ENCODE measurements at regions not wholly inside any gene's neighbourhood (a gene's known extent, or its start where the extent isn't known, plus 50 kb on each side); places are given as distances from the start of the nearest gene placed in this dataset.

DNA sequence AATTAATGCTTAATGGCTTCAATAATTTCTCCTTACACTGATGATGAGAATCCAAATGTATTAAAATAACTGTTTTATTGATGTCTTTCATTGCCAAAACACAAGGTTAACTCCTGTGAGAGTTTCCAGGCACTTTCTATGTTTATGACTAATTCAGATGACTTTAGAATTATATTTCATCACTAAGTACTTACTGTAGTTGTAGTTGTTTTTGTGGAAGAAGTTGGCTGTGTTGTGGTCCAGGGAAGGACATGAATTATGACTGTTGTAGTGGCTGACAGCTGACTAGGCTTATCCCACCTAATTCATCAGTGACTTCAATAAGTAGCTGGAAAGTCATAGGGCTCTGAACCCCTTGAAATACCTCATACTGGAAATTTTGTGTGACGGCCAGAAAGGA lies 254.8 kb downstream of the HGF start:
- H3K27me3 ChIP-seq (ENCODE audit: control insufficient read depth, insufficient read depth, low read length), result no peaks in the 10 kb centered on the region
- H3K27ac ChIP-seq (ENCODE audit: low read depth, low read length), result no peak overlapping the region
- DNase-seq (ENCODE audit: low read depth in 4 of 6, low spot score in 6 of 6), result no peak
- H3K4me3 ChIP-seq (ENCODE audit: low read depth, low read length), result no peak overlapping the region
- H3K4me1 ChIP-seq (ENCODE audit: control insufficient read depth, insufficient read depth, low read length), result no peaks in the 10 kb centered on the region
- H3K9me3 ChIP-seq (ENCODE audit: control insufficient read depth, insufficient read depth, low read length), result no peaks in the 10 kb centered on the region
- WGBS (ENCODE audit: insufficient coverage), result no CpG with 5 or more reads among the region's 1 CpG
- no peaks in the 10 kb centered on the region for H3K36me3 ChIP-seq (ENCODE audit: control insufficient read depth, insufficient read depth, low read length)

GRCh38 chr7:81514546-81514945 lies 255.3 kb downstream of the HGF start:
- H3K4me3 ChIP-seq (ENCODE audit: low read depth, low read length), result no peak overlapping the region

DNA sequence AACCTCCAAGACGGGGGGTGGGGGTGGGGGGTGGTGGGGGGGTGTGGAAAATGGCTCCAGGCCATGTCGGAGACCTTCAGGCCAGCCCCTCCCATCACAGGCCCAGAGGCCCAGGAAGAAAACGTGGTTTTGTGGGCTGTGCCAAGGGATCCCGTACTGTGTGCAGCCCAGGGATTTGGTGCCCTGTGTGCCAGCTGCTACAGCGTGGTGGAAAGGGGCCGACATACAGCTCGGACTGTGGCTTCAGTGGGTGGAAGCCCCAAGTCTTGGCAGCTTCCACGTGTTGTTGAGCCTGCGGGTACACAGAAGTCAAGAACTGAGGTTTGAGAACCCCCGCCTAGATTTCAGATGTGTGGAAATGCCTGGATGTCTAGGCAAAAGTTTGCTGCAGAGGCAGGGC lies 259.7 kb downstream of the HGF start:
- Histone ChIP-seq H3K4me3 (ENCODE audit: low read depth, low read length) (no peak overlapping the region), H3K27ac (ENCODE audit: low read depth, low read length) (no peak overlapping the region), H3K9me3 (ENCODE audit: control insufficient read depth, insufficient read depth, low read length) (no peaks in the 10 kb centered on the region), H3K36me3 (ENCODE audit: control insufficient read depth, insufficient read depth, low read length) (no peaks in the 10 kb centered on the region), H3K27me3 (ENCODE audit: control insufficient read depth, insufficient read depth, low read length) (no peaks in the 10 kb centered on the region), H3K4me1 (ENCODE audit: control insufficient read depth, insufficient read depth, low read length) (no peaks in the 10 kb centered on the region)
- 98% methylated on average over 7 of the region's 10 CpGs for WGBS (ENCODE audit: insufficient coverage)
- DNase-seq (ENCODE audit: low read depth in 4 of 6, low spot score in 6 of 6), result no peak

More at GRCh38 chr7:81514546-81514945, 255.3 kb downstream of the HGF start:
- no peaks in the 10 kb centered on the region for H3K4me1 ChIP-seq (ENCODE audit: control insufficient read depth, insufficient read depth, low read length)
- no CpG with 5 or more reads among the region's 3 CpGs for WGBS (ENCODE audit: insufficient coverage)
- no peaks in the 10 kb centered on the region for H3K36me3 ChIP-seq (ENCODE audit: control insufficient read depth, insufficient read depth, low read length)
- no peaks in the 10 kb centered on the region for H3K27me3 ChIP-seq (ENCODE audit: control insufficient read depth, insufficient read depth, low read length)
- no peak for DNase-seq (ENCODE audit: low read depth in 4 of 6, low spot score in 6 of 6)
- no peaks in the 10 kb centered on the region for H3K9me3 ChIP-seq (ENCODE audit: control insufficient read depth, insufficient read depth, low read length)
- no peak overlapping the region for H3K27ac ChIP-seq (ENCODE audit: low read depth, low read length)

DNA sequence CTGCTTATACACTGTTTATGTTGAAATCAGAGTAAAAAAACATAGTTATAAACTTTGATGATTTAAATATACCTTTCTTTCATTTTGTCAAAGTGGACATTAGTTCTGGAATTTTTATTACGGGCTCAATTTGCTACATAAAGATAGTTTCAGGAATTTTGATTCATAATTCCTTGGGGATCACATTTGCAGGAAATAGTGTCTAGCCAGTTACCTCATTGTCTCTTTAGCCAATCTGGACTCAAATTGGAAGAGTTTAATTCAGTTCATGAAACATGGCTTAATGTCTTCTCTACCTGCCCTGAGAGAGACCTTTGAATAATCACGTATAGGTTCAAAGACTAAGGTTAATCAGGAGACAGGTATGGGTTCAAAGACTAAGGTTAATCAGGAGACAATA lies 262.6 kb downstream of the HGF start:
- Histone ChIP-seq H3K27me3 (ENCODE audit: control insufficient read depth, insufficient read depth, low read length) (no peaks in the 10 kb centered on the region), H3K36me3 (ENCODE audit: control insufficient read depth, insufficient read depth, low read length) (no peaks in the 10 kb centered on the region), H3K4me1 (ENCODE audit: control insufficient read depth, insufficient read depth, low read length) (no peaks in the 10 kb centered on the region), H3K9me3 (ENCODE audit: control insufficient read depth, insufficient read depth, low read length) (peaks cover 1% of the 10 kb centered on the region), H3K4me3 (ENCODE audit: low read depth, low read length) (no peak overlapping the region), H3K27ac (ENCODE audit: low read depth, low read length) (no peak overlapping the region)
- no CpG with 5 or more reads among the region's 2 CpGs for WGBS (ENCODE audit: insufficient coverage)
- DNase-seq (ENCODE audit: low read depth in 4 of 6, low spot score in 6 of 6), result no peak

- no peak overlapping the region for H3K27ac ChIP-seq (ENCODE audit: low read depth, low read length)
- no peaks in the 10 kb centered on the region for H3K27me3 ChIP-seq (ENCODE audit: control insufficient read depth, insufficient read depth, low read length)
- no peaks in the 10 kb centered on the region for H3K36me3 ChIP-seq (ENCODE audit: control insufficient read depth, insufficient read depth, low read length)
- DNase-seq (ENCODE audit: low read depth in 4 of 6, low spot score in 6 of 6), result no peak
- WGBS (ENCODE audit: insufficient coverage), result no CpG with 5 or more reads among the region's 1 CpG
- H3K4me3 ChIP-seq (ENCODE audit: low read depth, low read length), result no peak overlapping the region
- H3K9me3 ChIP-seq (ENCODE audit: control insufficient read depth, insufficient read depth, low read length), result peaks cover 1% of the 10 kb centered on the region
- no peaks in the 10 kb centered on the region for H3K4me1 ChIP-seq (ENCODE audit: control insufficient read depth, insufficient read depth, low read length)
Observed at GRCh38 chr7:81506609-81507008, 263.2 kb downstream of the HGF start.

DNA sequence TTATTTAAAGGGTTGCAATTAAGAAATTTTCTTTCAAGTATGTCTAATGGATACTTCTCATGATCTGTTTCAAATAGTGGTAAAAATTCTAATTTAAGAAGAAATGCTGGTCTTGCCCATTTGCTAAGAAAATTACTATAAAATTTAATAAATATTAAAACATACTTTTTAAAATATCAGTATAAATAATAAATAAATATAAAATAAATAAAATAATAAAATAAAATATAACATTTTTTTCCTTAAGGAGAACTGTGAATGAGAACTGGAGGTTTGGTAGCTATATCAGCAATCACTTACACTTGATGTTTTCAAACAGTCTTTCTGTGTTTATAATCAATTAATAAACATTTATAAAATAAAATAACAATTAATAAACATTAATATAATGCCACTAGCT lies 266.1 kb downstream of the HGF start:
- Histone ChIP-seq H3K36me3 (ENCODE audit: control insufficient read depth, insufficient read depth, low read length) (no peaks in the 10 kb centered on the region), H3K4me3 (ENCODE audit: low read depth, low read length) (no peak overlapping the region), H3K4me1 (ENCODE audit: control insufficient read depth, insufficient read depth, low read length) (no peaks in the 10 kb centered on the region), H3K27ac (ENCODE audit: low read depth, low read length) (no peak overlapping the region), H3K9me3 (ENCODE audit: control insufficient read depth, insufficient read depth, low read length) (peaks cover 1% of the 10 kb centered on the region), H3K27me3 (ENCODE audit: control insufficient read depth, insufficient read depth, low read length) (no peaks in the 10 kb centered on the region)
- DNase-seq (ENCODE audit: low read depth in 4 of 6, low spot score in 6 of 6), result no peak

GRCh38 chr7:81503336-81503735 lies 266.5 kb downstream of the HGF start:
- DNase-seq (ENCODE audit: low read depth in 4 of 6, low spot score in 6 of 6), result no peak
- peaks cover 1% of the 10 kb centered on the region for H3K9me3 ChIP-seq (ENCODE audit: control insufficient read depth, insufficient read depth, low read length)
- H3K36me3 ChIP-seq (ENCODE audit: control insufficient read depth, insufficient read depth, low read length), result no peaks in the 10 kb centered on the region
- no peak overlapping the region for H3K4me3 ChIP-seq (ENCODE audit: low read depth, low read length)
- no peak overlapping the region for H3K27ac ChIP-seq (ENCODE audit: low read depth, low read length)
- no CpG with 5 or more reads among the region's 4 CpGs for WGBS (ENCODE audit: insufficient coverage)
- no peaks in the 10 kb centered on the region for H3K4me1 ChIP-seq (ENCODE audit: control insufficient read depth, insufficient read depth, low read length)
- no peaks in the 10 kb centered on the region for H3K27me3 ChIP-seq (ENCODE audit: control insufficient read depth, insufficient read depth, low read length)

- peak in 2 of 6 donors; percentile 46 to 82 for DNase-seq (ENCODE audit: low read depth in 4 of 6, low spot score in 6 of 6)
- H3K4me3 ChIP-seq (ENCODE audit: low read depth, low read length), result no peak overlapping the region
- no peaks in the 10 kb centered on the region for H3K36me3 ChIP-seq (ENCODE audit: control insufficient read depth, insufficient read depth, low read length)
- H3K27me3 ChIP-seq (ENCODE audit: control insufficient read depth, insufficient read depth, low read length), result no peaks in the 10 kb centered on the region
- H3K27ac ChIP-seq (ENCODE audit: low read depth, low read length), result no peak overlapping the region
- peaks cover 1% of the 10 kb centered on the region for H3K9me3 ChIP-seq (ENCODE audit: control insufficient read depth, insufficient read depth, low read length)
- no peaks in the 10 kb centered on the region for H3K4me1 ChIP-seq (ENCODE audit: control insufficient read depth, insufficient read depth, low read length)
- WGBS (ENCODE audit: insufficient coverage), result no CpG with 5 or more reads among the region's 2 CpGs
Observed at GRCh38 chr7:81501220-81501619, 268.6 kb downstream of the HGF start.

DNA sequence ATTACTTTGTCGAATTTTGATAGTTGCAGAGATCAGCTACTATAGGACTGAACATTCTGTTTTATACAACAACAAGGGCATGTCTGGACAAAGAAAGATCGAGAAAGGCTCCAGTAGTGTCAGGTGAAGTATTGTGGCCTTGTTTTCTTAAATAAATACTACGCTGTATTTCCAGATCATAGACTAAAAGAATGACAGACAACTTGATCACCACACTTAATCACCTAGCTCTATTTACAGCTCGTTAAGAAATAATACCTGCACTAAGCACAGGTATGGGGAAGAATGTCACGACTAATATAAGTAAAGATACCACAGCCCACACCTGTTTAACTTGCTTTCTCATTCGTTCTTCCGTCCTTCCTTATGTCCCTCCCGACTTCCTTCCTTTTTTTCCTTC lies 269.2 kb downstream of the HGF start:
- DNase-seq (ENCODE audit: low read depth in 4 of 6, low spot score in 6 of 6), result no peak
- WGBS (ENCODE audit: insufficient coverage), result 100% methylated on average over 1 of the region's 8 CpGs
- no peak overlapping the region for H3K27ac ChIP-seq (ENCODE audit: low read depth, low read length)
- H3K4me1 ChIP-seq (ENCODE audit: control insufficient read depth, insufficient read depth, low read length), result no peaks in the 10 kb centered on the region
- no peaks in the 10 kb centered on the region for H3K36me3 ChIP-seq (ENCODE audit: control insufficient read depth, insufficient read depth, low read length)
- H3K4me3 ChIP-seq (ENCODE audit: low read depth, low read length), result no peak overlapping the region
- no peaks in the 10 kb centered on the region for H3K27me3 ChIP-seq (ENCODE audit: control insufficient read depth, insufficient read depth, low read length)
- peaks cover 1% of the 10 kb centered on the region for H3K9me3 ChIP-seq (ENCODE audit: control insufficient read depth, insufficient read depth, low read length)

DNA sequence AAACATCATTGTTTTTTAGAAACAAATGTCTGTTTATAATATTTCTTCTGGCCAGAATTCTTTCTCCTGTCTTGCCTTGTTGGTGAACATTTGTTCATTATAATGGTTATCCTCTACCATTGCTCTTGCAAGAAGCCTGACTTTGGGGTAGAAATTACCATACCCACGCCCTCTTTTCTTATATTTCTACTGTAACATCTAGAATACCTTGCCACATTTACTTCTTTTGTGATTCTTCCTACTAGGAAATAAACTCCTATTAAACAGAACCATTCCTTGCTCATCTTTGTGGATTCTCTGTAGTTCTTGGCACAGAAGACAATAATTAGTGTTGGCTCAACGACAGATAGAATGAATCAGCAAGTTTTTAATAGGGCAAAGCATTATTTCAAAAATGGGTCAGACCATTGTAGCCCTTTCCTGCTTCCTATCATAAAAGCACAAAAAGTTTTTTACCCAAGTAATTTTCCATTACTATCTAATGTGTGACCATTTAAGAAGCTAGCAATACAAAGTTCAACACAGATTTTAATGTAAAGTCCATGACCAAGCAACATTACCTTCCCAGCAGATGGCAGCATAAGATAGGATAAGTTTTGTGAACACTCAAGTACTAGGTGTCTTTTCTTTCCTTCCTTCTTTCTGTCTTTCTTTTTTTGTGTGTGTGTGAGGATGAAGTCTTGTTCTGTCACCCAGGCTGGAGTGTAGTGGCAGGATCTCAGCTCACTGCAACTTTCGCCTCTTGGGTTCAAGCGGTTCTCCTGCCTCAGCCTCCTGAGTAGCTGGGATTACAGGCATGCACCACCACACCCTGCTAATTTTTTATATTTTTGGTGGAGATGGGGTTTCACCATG lies 270.4 kb downstream of the HGF start:
- H3K27ac ChIP-seq (ENCODE audit: low read depth, low read length), result no peak overlapping the region
- H3K36me3 ChIP-seq (ENCODE audit: control insufficient read depth, insufficient read depth, low read length), result no peaks in the 10 kb centered on the region
- H3K4me3 ChIP-seq (ENCODE audit: low read depth, low read length), result no peak overlapping the region
- H3K27me3 ChIP-seq (ENCODE audit: control insufficient read depth, insufficient read depth, low read length), result no peaks in the 10 kb centered on the region
- no peaks in the 10 kb centered on the region for H3K9me3 ChIP-seq (ENCODE audit: control insufficient read depth, insufficient read depth, low read length)
- no CpG with 5 or more reads among the region's 4 CpGs for WGBS (ENCODE audit: insufficient coverage)
- no peaks in the 10 kb centered on the region for H3K4me1 ChIP-seq (ENCODE audit: control insufficient read depth, insufficient read depth, low read length)
- peak; percentile 52 to 95 (median 68) for DNase-seq (ENCODE audit: low read depth in 4 of 6, low spot score in 6 of 6)
